Thyroid gland (tissue), 4 donors: ENCODE measurements at regions not wholly inside any gene's neighbourhood (a gene's known extent, or its start where the extent isn't known, plus 50 kb on each side); places are given as distances from the start of the nearest gene placed in this dataset.

Source experiments
- DNase-seq, 2 donors: peaks; one replicate each; pipeline ENCODE4 v3.0.0-alpha.2; 2019
- H3K27ac ChIP-seq, 3 donors: fragments of 200-600 bp; sonication (generic); 1 replicate in 2 of 3; 2 replicates in 1 of 3; pipeline ENCODE4 v1.5.1; 2016 to 2019; ENCODE audit warnings: mild to moderate bottlenecking in 1 of 3, moderate library complexity in 1 of 3
- H3K27me3 ChIP-seq: fragments of 200-600 bp; sonication (generic); one replicate; pipeline ENCODE4 v1.5.1; 2019
- H3K36me3 ChIP-seq, 2 donors: fragments of 200-600 bp; sonication (generic); one replicate each; pipeline ENCODE4 v1.5.1; 2016 to 2019
- H3K4me1 ChIP-seq, 2 donors: fragments of 200-600 bp; sonication (generic); one replicate each; pipeline ENCODE4 v1.5.1; 2017 to 2019
- H3K4me3 ChIP-seq, 3 donors: fragments of 200-600 bp; sonication (generic); replicated peaks in 1 of 3; 1 replicate in 2 of 3; 2 replicates in 1 of 3; pipeline ENCODE4 v1.5.1; 2016; ENCODE audit warnings: mild to moderate bottlenecking in 1 of 3
- H3K9me3 ChIP-seq: fragments of 200-600 bp; sonication (generic); one replicate; pipeline ENCODE4 v1.5.1; 2017
- CTCF ChIP-seq, 6 experiments: fragments of 200-600 bp in 3 of 6; fragments of 450-650 bp in 3 of 6; sonication (generic) in 3 of 6; IDR thresholded peaks; one replicate each; pipeline ENCODE4 v1.5.1; 2016 to 2019; ENCODE audit warnings: antibody characterized with exemption in 6 of 6, mild to moderate bottlenecking in 2 of 6, inconsistent platforms in 1 of 6, moderate library complexity in 1 of 6
- POLR2A ChIP-seq, 2 donors: fragments of 450-650 bp; IDR thresholded peaks; one replicate each; pipeline ENCODE4 v1.6.1; 2017; ENCODE audit warnings: antibody characterized with exemption in 2 of 2, mild to moderate bottlenecking in 2 of 2, moderate library complexity in 1 of 2
- WGBS, 2 donors: methylation state at CpG; one replicate each; pipeline ENCODE4 v1.1.5; 2017; 5-methylcytosine and 5-hydroxymethylcytosine counted together
- intact Hi-C: fragments of 100-400 bp; cut with DNase I; formaldehyde crosslinking; loops from one replicate; pipeline ENCODE4 v1.15.1; 2023

GRCh38 chr13:38528986-38529385, 157.9 kb upstream of the FREM2 start:
- no peak overlapping the region for H3K4me3 ChIP-seq
- TF ChIP-seq CTCF (IDR thresholded peaks at IDR 0.05) (no peak), POLR2A (IDR thresholded peaks at IDR 0.05) (no peak)
- no peaks in the 10 kb centered on the region for H3K9me3 ChIP-seq
- no peaks in the 10 kb centered on the region for H3K27me3 ChIP-seq
- no peaks in the 10 kb centered on the region for H3K4me1 ChIP-seq
- H3K36me3 ChIP-seq: no peaks in the 10 kb centered on the region
- no peak overlapping the region for H3K27ac ChIP-seq
- intact Hi-C loops: no loop called here
- WGBS, 2 donors: 86 to 90% methylated on average over 2 of the region's 2 CpGs
- no peak for DNase-seq

GRCh38 chr13:38530492-38530891, 156.4 kb upstream of the FREM2 start:
- Histone ChIP-seq H3K4me1 (no peaks in the 10 kb centered on the region), H3K4me3 (no peak overlapping the region), H3K9me3 (no peaks in the 10 kb centered on the region), H3K27ac (no peak overlapping the region), H3K36me3 (no peaks in the 10 kb centered on the region), H3K27me3 (no peaks in the 10 kb centered on the region)
- WGBS, 2 donors: 38 to 39% methylated on average over 3 of the region's 3 CpGs
- peak in 1 of 2 donors; percentile 3 for DNase-seq
- intact Hi-C loops: no loop called here
- TF ChIP-seq POLR2A (IDR thresholded peaks at IDR 0.05): no peak
- peak in 5 of 6 experiments; percentile 15 to 77 (median 64) for TF ChIP-seq CTCF (IDR thresholded peaks at IDR 0.05)

GRCh38 chr13:38535261-38535660, 151.6 kb upstream of the FREM2 start:
- WGBS, 2 donors: 89 to 91% methylated on average over 7 of the region's 7 CpGs
- no peaks in the 10 kb centered on the region for H3K36me3 ChIP-seq
- TF ChIP-seq CTCF (IDR thresholded peaks at IDR 0.05) (no peak), POLR2A (IDR thresholded peaks at IDR 0.05) (no peak)
- no peak overlapping the region for H3K27ac ChIP-seq
- intact Hi-C loops: no loop called here
- H3K4me1 ChIP-seq: no peaks in the 10 kb centered on the region
- H3K9me3 ChIP-seq: no peaks in the 10 kb centered on the region
- no peak overlapping the region for H3K4me3 ChIP-seq
- no peaks in the 10 kb centered on the region for H3K27me3 ChIP-seq
- DNase-seq: no peak

- 73 to 82% methylated on average over 3 of the region's 3 CpGs for WGBS, 2 donors
These were observed 149.8 kb upstream of the FREM2 start for GRCh38 chr13:38537051-38537450.

GRCh38 chr13:38538422-38538821, 148.5 kb upstream of the FREM2 start:
- Histone ChIP-seq H3K9me3 (no peaks in the 10 kb centered on the region), H3K4me1 (no peaks in the 10 kb centered on the region), H3K27ac (no peak overlapping the region), H3K27me3 (no peaks in the 10 kb centered on the region), H3K4me3 (no peak overlapping the region), H3K36me3 (no peaks in the 10 kb centered on the region)
- no peak for DNase-seq
- intact Hi-C loops: no loop called here
- no peak for TF ChIP-seq CTCF (IDR thresholded peaks at IDR 0.05)
- no peak for TF ChIP-seq POLR2A (IDR thresholded peaks at IDR 0.05)
- WGBS, 2 donors: 57 to 63% methylated on average over 4 of the region's 4 CpGs

More at GRCh38 chr13:38537051-38537450, 149.8 kb upstream of the FREM2 start:
- intact Hi-C loops: no loop called here
- no peak for DNase-seq
- TF ChIP-seq POLR2A (IDR thresholded peaks at IDR 0.05) (no peak), CTCF (IDR thresholded peaks at IDR 0.05) (no peak)
- Histone ChIP-seq H3K9me3 (no peaks in the 10 kb centered on the region), H3K4me1 (no peaks in the 10 kb centered on the region), H3K36me3 (no peaks in the 10 kb centered on the region), H3K4me3 (no peak overlapping the region), H3K27me3 (no peaks in the 10 kb centered on the region), H3K27ac (no peak overlapping the region)
